ENCODE measurements at regions not wholly inside any gene's neighbourhood (a gene's known extent, or its start where the extent isn't known, plus 50 kb on each side); places are given as distances from the start of the nearest gene placed in this dataset.

DNA sequence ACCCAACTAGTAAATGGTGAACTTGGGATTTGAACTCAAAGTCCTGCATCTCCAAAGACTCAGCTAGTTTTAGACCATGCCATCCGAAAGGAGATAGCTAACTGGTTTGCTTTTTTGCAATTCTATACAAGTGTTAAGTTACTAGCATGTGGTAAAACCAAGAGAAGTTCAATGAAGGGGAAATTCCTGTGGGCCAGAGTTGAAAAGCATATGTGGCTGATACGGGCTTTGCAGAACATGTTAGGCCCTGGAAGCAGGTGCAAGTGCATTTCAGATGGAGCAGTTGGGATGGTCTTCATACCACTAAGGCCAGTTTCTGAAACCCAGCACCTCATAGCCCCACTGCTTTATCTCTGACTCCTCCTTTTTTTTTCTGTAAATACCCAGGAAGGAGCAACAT is 620.9 kb downstream of the PLPP3 start:
- H3K9ac ChIP-seq (ENCODE audit: low read depth, low read length, poor library complexity, severe bottlenecking): no peak overlapping the region

DNA sequence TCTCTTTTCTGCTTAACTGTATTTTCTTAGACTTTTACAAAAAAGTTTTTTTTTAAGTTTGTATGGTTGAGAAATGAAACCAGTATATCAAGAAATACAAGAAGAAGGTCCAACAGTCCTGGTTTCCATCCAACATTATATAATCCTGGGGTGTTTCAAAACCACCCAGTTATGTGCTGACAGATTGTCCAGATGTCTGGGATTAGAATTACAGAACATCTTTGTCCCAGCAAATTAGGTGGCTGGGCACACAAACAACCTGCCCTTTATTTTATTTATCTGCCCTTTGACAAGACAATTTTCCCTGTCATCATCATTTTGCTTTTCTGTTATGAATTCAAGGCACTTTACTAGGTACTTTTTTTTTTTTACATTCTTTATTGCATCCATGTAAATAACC is 622.1 kb downstream of the PLPP3 start:
- H3K36me3 ChIP-seq (ENCODE audit: insufficient read depth, low read length): no peaks in the 10 kb centered on the region
- no peak overlapping the region for H3K4me2 ChIP-seq (ENCODE audit: low read depth, low read length, poor library complexity, severe bottlenecking)
- TF ChIP-seq CTCF (conservative IDR thresholded peaks at IDR 0.05; ENCODE audit: low read length) (no peak), EZH2phosphoT487 (IDR thresholded peaks at IDR 0.05; ENCODE audit: borderline replicate concordance) (no peak)
- no peaks in the 10 kb centered on the region for H3K27me3 ChIP-seq (ENCODE audit: insufficient read depth, low read length, poor library complexity, severe bottlenecking)
- no peaks in the 10 kb centered on the region for H3K9me3 ChIP-seq (ENCODE audit: insufficient read depth, low read depth, low read length)
- no peaks in the 10 kb centered on the region for H3K9me2 ChIP-seq (replicated peaks; ENCODE audit: low read depth, low read length)
- H2AFZ ChIP-seq (ENCODE audit: low read length): no peak overlapping the region
- H3K4me3 ChIP-seq (ENCODE audit: low read length, poor library complexity, severe bottlenecking): no peak overlapping the region
- no peaks in the 10 kb centered on the region for H3K4me1 ChIP-seq (ENCODE audit: insufficient read depth, low read length, poor library complexity, severe bottlenecking)
- no peak overlapping the region for H3K9ac ChIP-seq (ENCODE audit: low read depth, low read length, poor library complexity, severe bottlenecking)
- no peaks in the 10 kb centered on the region for H3F3A ChIP-seq (ENCODE audit: low read depth)
- H4K20me1 ChIP-seq (ENCODE audit: insufficient read depth, low read length, poor library complexity, severe bottlenecking): no peaks in the 10 kb centered on the region
- H3K79me2 ChIP-seq (ENCODE audit: insufficient read depth, low read length): no peaks in the 10 kb centered on the region

More for the DNA sequence above, 620.9 kb downstream of the PLPP3 start:
- Histone ChIP-seq H3K4me2 (ENCODE audit: low read depth, low read length, poor library complexity, severe bottlenecking) (no peak overlapping the region), H3K36me3 (ENCODE audit: insufficient read depth, low read length) (no peaks in the 10 kb centered on the region), H3K27me3 (ENCODE audit: insufficient read depth, low read length, poor library complexity, severe bottlenecking) (no peaks in the 10 kb centered on the region), H3K4me1 (ENCODE audit: insufficient read depth, low read length, poor library complexity, severe bottlenecking) (no peaks in the 10 kb centered on the region), H3K9me3 (ENCODE audit: insufficient read depth, low read depth, low read length) (no peaks in the 10 kb centered on the region), H3F3A (ENCODE audit: low read depth) (no peaks in the 10 kb centered on the region), H3K79me2 (ENCODE audit: insufficient read depth, low read length) (no peaks in the 10 kb centered on the region), H4K20me1 (ENCODE audit: insufficient read depth, low read length, poor library complexity, severe bottlenecking) (no peaks in the 10 kb centered on the region), H3K9me2 (replicated peaks; ENCODE audit: low read depth, low read length) (no peaks in the 10 kb centered on the region), H2AFZ (ENCODE audit: low read length) (no peak overlapping the region), H3K4me3 (ENCODE audit: low read length, poor library complexity, severe bottlenecking) (no peak overlapping the region)
- TF ChIP-seq EZH2phosphoT487 (IDR thresholded peaks at IDR 0.05; ENCODE audit: borderline replicate concordance): no peak
- TF ChIP-seq CTCF (conservative IDR thresholded peaks at IDR 0.05; ENCODE audit: low read length): no peak

GRCh38 chr1:55955016-55955621 is 624.2 kb downstream of the PLPP3 start:
- TF ChIP-seq EZH2phosphoT487 (IDR thresholded peaks at IDR 0.05; ENCODE audit: borderline replicate concordance): no peak
- Histone ChIP-seq H3K4me2 (ENCODE audit: low read depth, low read length, poor library complexity, severe bottlenecking) (no peak overlapping the region), H3K79me2 (ENCODE audit: insufficient read depth, low read length) (no peaks in the 10 kb centered on the region), H3K9me2 (replicated peaks; ENCODE audit: low read depth, low read length) (no peaks in the 10 kb centered on the region), H3F3A (ENCODE audit: low read depth) (no peaks in the 10 kb centered on the region), H3K36me3 (ENCODE audit: insufficient read depth, low read length) (no peaks in the 10 kb centered on the region), H3K27me3 (ENCODE audit: insufficient read depth, low read length, poor library complexity, severe bottlenecking) (no peaks in the 10 kb centered on the region), H2AFZ (ENCODE audit: low read length) (no peak overlapping the region), H3K4me1 (ENCODE audit: insufficient read depth, low read length, poor library complexity, severe bottlenecking) (no peaks in the 10 kb centered on the region), H3K9me3 (ENCODE audit: insufficient read depth, low read depth, low read length) (no peaks in the 10 kb centered on the region), H3K4me3 (ENCODE audit: low read length, poor library complexity, severe bottlenecking) (no peak overlapping the region), H4K20me1 (ENCODE audit: insufficient read depth, low read length, poor library complexity, severe bottlenecking) (no peaks in the 10 kb centered on the region), H3K9ac (ENCODE audit: low read depth, low read length, poor library complexity, severe bottlenecking) (no peak overlapping the region)

- no peak overlapping the region for H2AFZ ChIP-seq (ENCODE audit: low read length)
- no peaks in the 10 kb centered on the region for H3K4me1 ChIP-seq (ENCODE audit: insufficient read depth, low read length, poor library complexity, severe bottlenecking)
- H3K36me3 ChIP-seq (ENCODE audit: insufficient read depth, low read length): no peaks in the 10 kb centered on the region
- H3K9ac ChIP-seq (ENCODE audit: low read depth, low read length, poor library complexity, severe bottlenecking): no peak overlapping the region
- H3K4me2 ChIP-seq (ENCODE audit: low read depth, low read length, poor library complexity, severe bottlenecking): no peak overlapping the region
- H3K9me2 ChIP-seq (replicated peaks; ENCODE audit: low read depth, low read length): no peaks in the 10 kb centered on the region
- H3K27me3 ChIP-seq (ENCODE audit: insufficient read depth, low read length, poor library complexity, severe bottlenecking): no peaks in the 10 kb centered on the region
- H3K4me3 ChIP-seq (ENCODE audit: low read length, poor library complexity, severe bottlenecking): no peak overlapping the region
- no peaks in the 10 kb centered on the region for H3K79me2 ChIP-seq (ENCODE audit: insufficient read depth, low read length)
- no peaks in the 10 kb centered on the region for H3F3A ChIP-seq (ENCODE audit: low read depth)
- no peaks in the 10 kb centered on the region for H4K20me1 ChIP-seq (ENCODE audit: insufficient read depth, low read length, poor library complexity, severe bottlenecking)
- H3K9me3 ChIP-seq (ENCODE audit: insufficient read depth, low read depth, low read length): no peaks in the 10 kb centered on the region
- no peak for TF ChIP-seq CTCF (conservative IDR thresholded peaks at IDR 0.05; ENCODE audit: low read length)
- no peak for TF ChIP-seq EZH2phosphoT487 (IDR thresholded peaks at IDR 0.05; ENCODE audit: borderline replicate concordance)
Measured at GRCh38 chr1:55951291-55951690, 628.1 kb downstream of the PLPP3 start.

Measured in Loucy (cell line).